ENCODE measurements at regions not wholly inside any gene's neighbourhood (a gene's known extent, or its start where the extent isn't known, plus 50 kb on each side); places are given as distances from the start of the nearest gene placed in this dataset.

GRCh38 chr13:33997574-33997973 lies 179.6 kb downstream of the RFC3 start:
- no peaks in the 10 kb centered on the region for H3K9me1 ChIP-seq (ENCODE audit: insufficient read depth, low read length)
- H2BK5ac ChIP-seq (ENCODE audit: low read depth, low read length, poor library complexity, severe bottlenecking), result no peak overlapping the region
- no peak overlapping the region for H3K18ac ChIP-seq (ENCODE audit: low read depth, low read length)
- intact Hi-C loops (cut with micrococcal nuclease) (no loop called here), in situ Hi-C loops (cut with MboI; ENCODE audit: low sequenced_read_pairs) (no loop called here), dilution Hi-C loops (cut with HindIII; ENCODE audit: low sequenced_read_pairs, unreplicated experiment) (no loop called here)
- no peaks in the 10 kb centered on the region for H4K20me1 ChIP-seq (ENCODE audit: insufficient read depth, low read length)
- ATAC-seq (ENCODE audit: low read depth) (no peak), DNase-seq (no peak)
- TF ChIP-seq RFX5 (IDR thresholded peaks at IDR 0.05; ENCODE audit: low read depth, low read length) (no peak), USF2 (IDR thresholded peaks at IDR 0.05; ENCODE audit: low read depth, low read length) (no peak), ELK1 (IDR thresholded peaks at IDR 0.05; ENCODE audit: borderline replicate concordance, low read depth, low read length) (no peak)
- ChIA-PET POLR2A (ENCODE audit: unreplicated experiment) (no interaction called here), CTCF (interaction anchor here (0.6 kb wide), 1 partner anchor 65 kb away, joined by 3 read pairs; no protein-coding TSS in a partner anchor)
- H3K27ac ChIP-seq (ENCODE audit: insufficient read depth, low read length), result no peak overlapping the region
- no peak overlapping the region for H4K8ac ChIP-seq (ENCODE audit: low read depth in 2 of 2, low read length in 2 of 2)
- H2BK15ac ChIP-seq (ENCODE audit: low read depth, low read length), result no peak overlapping the region
- no peak overlapping the region for H3K4me2 ChIP-seq (ENCODE audit: low read depth, low read length)
- no peak overlapping the region for H3K23ac ChIP-seq (ENCODE audit: low read depth, low read length)
- H3K9ac ChIP-seq (ENCODE audit: low read depth, low read length), result no peak overlapping the region
- BruUV-seq (replicated peaks), result no TSS peak
- H4K5ac ChIP-seq (ENCODE audit: low read depth, low read length), result no peak overlapping the region
- no peaks in the 10 kb centered on the region for H3K36me3 ChIP-seq (ENCODE audit: control insufficient read depth, insufficient read depth, low read length)
- H4K91ac ChIP-seq (ENCODE audit: insufficient read depth, low read depth, low read length), result no peak overlapping the region
- H2AK9ac ChIP-seq (replicated peaks; ENCODE audit: low read depth, low read length, poor library complexity), result no peak overlapping the region
- no peaks in the 10 kb centered on the region for H3K79me1 ChIP-seq (ENCODE audit: low read depth in 1 of 2, low read length in 2 of 2)
- H3K4ac ChIP-seq (ENCODE audit: low read depth, low read length), result no peak overlapping the region
- no peaks in the 10 kb centered on the region for H3K4me1 ChIP-seq (ENCODE audit: control insufficient read depth, insufficient read depth, low read length)
- no peak overlapping the region for H2BK120ac ChIP-seq (ENCODE audit: low read depth, low read length)
- H2AK5ac ChIP-seq (ENCODE audit: low read depth, low read length), result no peak overlapping the region
- no CpG with 5 or more reads among the region's 3 CpGs for WGBS, 2 experiments (ENCODE audit: extremely low coverage in 2 of 2, insufficient read length in 1 of 2)
- H2AFZ ChIP-seq (replicated peaks; ENCODE audit: low read length, poor library complexity), result no peak overlapping the region
- no peak overlapping the region for H3K4me3 ChIP-seq (ENCODE audit: insufficient read depth, low read depth, low read length)
- no peak overlapping the region for H3K14ac ChIP-seq (replicated peaks; ENCODE audit: low read depth, low read length)
- H3K27me3 ChIP-seq (ENCODE audit: control insufficient read depth, insufficient read depth, low read length), result no peaks in the 10 kb centered on the region
- H2BK20ac ChIP-seq (ENCODE audit: low read depth, low read length), result no peak overlapping the region
- no peak overlapping the region for H3K56ac ChIP-seq (ENCODE audit: extremely low read depth, insufficient read depth, low read length)
- no peaks in the 10 kb centered on the region for H3K9me3 ChIP-seq (ENCODE audit: control insufficient read depth, insufficient read depth, low read length)

Data from IMR-90 (cell line).